Adrenal gland (tissue), 9 donors: ENCODE measurements at regions not wholly inside any gene's neighbourhood (a gene's known extent, or its start where the extent isn't known, plus 50 kb on each side); places are given as distances from the start of the nearest gene placed in this dataset.

Experiments
- DNase-seq, 7 donors: peaks; one replicate each; pipeline ENCODE4 v3.0.0-alpha.2; 2019 to 2020
- H3K27ac ChIP-seq, 5 donors: fragments of 200-600 bp; sonication (generic) in 4 of 5; 1 replicate in 3 of 5; 2 replicates in 2 of 5; pipeline versions ENCODE4 v1.5.1 to v1.8.0; 2016 to 2020; ENCODE audit warnings: mild to moderate bottlenecking in 1 of 5
- H3K27me3 ChIP-seq: fragments of 200-600 bp; 2 replicates; pipeline ENCODE4 v1.8.0; 2021
- H3K36me3 ChIP-seq, 2 donors: fragments of 200-600 bp; replicated peaks in 1 of 2; 1 replicate in 1 of 2; 2 replicates in 1 of 2; pipeline versions ENCODE4 v1.5.1 to v1.8.0; 2018 to 2022
- H3K4me1 ChIP-seq, 2 donors: fragments of 200-600 bp; replicated peaks in 1 of 2; 1 replicate in 1 of 2; 2 replicates in 1 of 2; pipeline versions ENCODE4 v1.5.1 to v1.8.0; 2018 to 2021
- H3K4me3 ChIP-seq, 4 donors: fragments of 200-600 bp; sonication (generic) in 3 of 4; one replicate each; pipeline ENCODE4 v1.5.1; 2016 to 2018
- H3K9me3 ChIP-seq, 3 donors: fragments of 200-600 bp; sonication (generic) in 1 of 3; replicated peaks in 1 of 3; 1 replicate in 2 of 3; 2 replicates in 1 of 3; pipeline versions ENCODE4 v1.5.1 to v1.8.0; 2016 to 2021
- CTCF ChIP-seq, 6 experiments: fragments of 450-650 bp in 4 of 6; fragments of 200-600 bp in 2 of 6; sonication (generic) in 1 of 6; IDR thresholded peaks; 1 replicate in 5 of 6; 2 replicates in 1 of 6; pipeline versions ENCODE4 v1.5.1 to v1.8.0; 2016 to 2021; ENCODE audit warnings: antibody characterized with exemption in 6 of 6, mild to moderate bottlenecking in 2 of 6, moderate library complexity in 1 of 6
- POLR2A ChIP-seq, 2 donors: fragments of 450-650 bp; IDR thresholded peaks; one replicate each; pipeline ENCODE4 v1.6.1; 2017; ENCODE audit warnings: antibody characterized with exemption in 2 of 2, mild to moderate bottlenecking in 2 of 2, moderate library complexity in 1 of 2
- WGBS, 4 donors: extraction: QIAGEN DNeasy Blood & Tissue Kit in 2 of 4; methylation state at CpG; one replicate each; pipeline versions ENCODE4 v1.1.5 to v1.1.7; 2013 to 2017; 5-methylcytosine and 5-hydroxymethylcytosine counted together
- intact Hi-C, 2 donors: fragments of 100-400 bp; cut with DNase I; formaldehyde crosslinking; loops; one replicate each; pipeline versions ENCODE4 v1.14.1 to v1.15.0; 2022 to 2023
- donor health status: healthy with polysubstance abuse.
- donor health status: Bipolar disorder and iron deficiency.
- donor health status: DM: yes; HTN: yes; CAD: no.
- donor health status: DM: no; HTN: no; CAD: no.
- donor health status: DM: no; HTN: no; CAD: no.

GRCh38 chr18:53984021-53984420 is 240.4 kb downstream of the MBD2 start:
- Histone ChIP-seq H3K4me3 (no peak overlapping the region), H3K4me1 (no peaks in the 10 kb centered on the region), H3K27ac (no peak overlapping the region), H3K9me3 (no peaks in the 10 kb centered on the region), H3K36me3 (no peaks in the 10 kb centered on the region), H3K27me3 (no peaks in the 10 kb centered on the region)
- TF ChIP-seq CTCF (IDR thresholded peaks at IDR 0.05): no peak
- no peak for TF ChIP-seq POLR2A (IDR thresholded peaks at IDR 0.05)
- DNase-seq: no peak
- intact Hi-C loops: no loop called here
- 47 to 69% (median 59%) methylated on average over 3 of the region's 3 CpGs for WGBS, 4 donors

- WGBS, 4 donors: 38 to 78% (median 74%) methylated on average over 1 of the region's 1 CpG
- Histone ChIP-seq H3K27me3 (no peaks in the 10 kb centered on the region), H3K36me3 (no peaks in the 10 kb centered on the region), H3K4me3 (no peak overlapping the region), H3K9me3 (peaks cover 0 to 4% (median 0%) of the 10 kb centered on the region in 3 donors), H3K27ac (no peak overlapping the region), H3K4me1 (no peaks in the 10 kb centered on the region)
- no peak for TF ChIP-seq CTCF (IDR thresholded peaks at IDR 0.05)
- TF ChIP-seq POLR2A (IDR thresholded peaks at IDR 0.05): no peak
- intact Hi-C loops: no loop called here
- DNase-seq: no peak
Measured at GRCh38 chr18:53971331-53971730, 253.1 kb downstream of the MBD2 start.

GRCh38 chr18:53952700-53953099 is 271.8 kb downstream of the MBD2 start:
- no peak for TF ChIP-seq CTCF (IDR thresholded peaks at IDR 0.05)
- no peak for TF ChIP-seq POLR2A (IDR thresholded peaks at IDR 0.05)

GRCh38 chr18:53950545-53950944 is 273.9 kb downstream of the MBD2 start:
- WGBS, 4 donors: 67 to 89% (median 74%) methylated on average over 1 of the region's 1 CpG
- Histone ChIP-seq H3K27me3 (no peaks in the 10 kb centered on the region), H3K36me3 (no peaks in the 10 kb centered on the region), H3K4me3 (no peak overlapping the region), H3K9me3 (no peaks in the 10 kb centered on the region), H3K27ac (no peak overlapping the region), H3K4me1 (no peaks in the 10 kb centered on the region)
- TF ChIP-seq POLR2A (IDR thresholded peaks at IDR 0.05) (no peak), CTCF (IDR thresholded peaks at IDR 0.05) (no peak)
- DNase-seq: no peak
- intact Hi-C loops: no loop called here

More at GRCh38 chr18:53952700-53953099, 271.8 kb downstream of the MBD2 start:
- H3K4me3 ChIP-seq: no peak overlapping the region
- intact Hi-C loops: no loop called here
- no peak overlapping the region for H3K27ac ChIP-seq
- WGBS, 4 donors: 79 to 86% (median 83%) methylated on average over 3 of the region's 3 CpGs
- no peaks in the 10 kb centered on the region for H3K27me3 ChIP-seq
- no peaks in the 10 kb centered on the region for H3K36me3 ChIP-seq
- DNase-seq: no peak
- no peaks in the 10 kb centered on the region for H3K9me3 ChIP-seq
- no peaks in the 10 kb centered on the region for H3K4me1 ChIP-seq
